ENCODE measurements at regions not wholly inside any gene's neighbourhood (a gene's known extent, or its start where the extent isn't known, plus 50 kb on each side); places are given as distances from the start of the nearest gene placed in this dataset.

GRCh38 chr2:58720033-58720769 is 479.1 kb upstream of the FANCL start:
- TF ChIP-seq EP300 (IDR thresholded peaks at IDR 0.05) (no peak), CHD4 (IDR thresholded peaks at IDR 0.05; ENCODE audit: borderline replicate concordance) (no peak), CTCF (IDR thresholded peaks at IDR 0.05) (no peak), HOXA7 (CRISPR knock-in tag; IDR thresholded peaks at IDR 0.05) (no peak), FOSL2 (IDR thresholded peaks at IDR 0.05) (no peak), FOSL2 (CRISPR knock-in tag; IDR thresholded peaks at IDR 0.05) (no peak), NR3C1 (IDR thresholded peaks at IDR 0.05) (no peak), POLR2A (IDR thresholded peaks at IDR 0.05; ENCODE audit: low read length) (no peak), REST (IDR thresholded peaks at IDR 0.05) (no peak), NFE2L2 (conservative IDR thresholded peaks at IDR 0.05; ENCODE audit: low read length) (no peak)
- TF ChIP-seq, protein P1, sequence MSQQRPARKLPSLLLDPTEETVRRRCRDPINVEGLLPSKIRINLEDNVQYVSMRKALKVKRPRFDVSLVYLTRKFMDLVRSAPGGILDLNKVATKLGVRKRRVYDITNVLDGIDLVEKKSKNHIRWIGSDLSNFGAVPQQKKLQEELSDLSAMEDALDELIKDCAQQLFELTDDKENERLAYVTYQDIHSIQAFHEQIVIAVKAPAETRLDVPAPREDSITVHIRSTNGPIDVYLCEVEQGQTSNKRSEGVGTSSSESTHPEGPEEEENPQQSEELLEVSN (IDR thresholded peaks at IDR 0.05; ENCODE audit: borderline replicate concordance, low read depth): no peak

Data from A549 (cell line).